LNCaP clone FGC (cell line): ENCODE measurements at regions not wholly inside any gene's neighbourhood (a gene's known extent, or its start where the extent isn't known, plus 50 kb on each side); places are given as distances from the start of the nearest gene placed in this dataset.
"Not testable (repeated sequence)": the region's sequence is repeated elsewhere in the genome, so short reads cannot be mapped to it uniquely, and the experiment has no call there.

Experiments
- DNase-seq: peaks from one replicate; pipeline ENCODE4 v3.0.0-alpha.2; 2011; ENCODE audit warnings: low read depth
- H3K4me3 ChIP-seq: 2 replicates; pipeline ENCODE4 v1.5.1; 2011; ENCODE audit warnings: mild to moderate bottlenecking, low read depth, low read length, control low read depth
- CTCF ChIP-seq: IDR thresholded peaks from 2 replicates; pipeline ENCODE4 v1.5.1; 2012; ENCODE audit warnings: mild to moderate bottlenecking; ENCODE audit not compliant: control insufficient read depth, insufficient read depth; ENCODE audit errors: extremely low read depth

- TF ChIP-seq CTCF = no peak
- no peak for DNase-seq
- no peak overlapping the region for H3K4me3 ChIP-seq
Measured at GRCh38 chr5:56755036-56755555, 60.3 kb upstream of the MAP3K1 start.

GRCh38 chr5:56753588-56753987 is 61.8 kb upstream of the MAP3K1 start:
- not testable (repeated sequence) for DNase-seq, H3K4me3 ChIP-seq

- TF ChIP-seq CTCF = no peak
- DNase-seq = no peak
- no peak overlapping the region for H3K4me3 ChIP-seq
Measured at GRCh38 chr5:56751572-56752313, 63.6 kb upstream of the MAP3K1 start.

DNA sequence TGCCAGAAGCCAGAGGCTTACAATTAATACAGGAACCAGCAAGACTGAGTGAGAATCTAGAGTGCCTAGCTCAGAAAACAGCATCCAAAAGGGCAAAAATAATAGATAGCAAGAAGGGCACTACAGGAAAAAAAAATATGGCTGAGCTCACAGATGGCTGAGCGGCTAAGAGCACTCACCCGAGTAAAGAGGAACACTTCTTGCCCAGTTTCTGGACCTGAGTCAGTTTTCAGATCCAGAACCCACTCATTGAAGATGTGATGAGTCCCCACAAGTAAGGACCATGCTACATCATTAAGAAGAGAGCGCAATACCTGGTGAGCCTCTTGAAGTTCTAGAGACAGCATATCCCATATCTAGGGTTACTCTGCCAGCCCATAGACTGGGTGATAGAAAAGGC is 65.5 kb upstream of the MAP3K1 start:
- no peak for TF ChIP-seq CTCF
- no peak overlapping the region for H3K4me3 ChIP-seq
- no peak for DNase-seq

- TF ChIP-seq CTCF = no peak
- H3K4me3 ChIP-seq = no peak overlapping the region
Measured at GRCh38 chr5:56746553-56747339, 68.6 kb upstream of the MAP3K1 start.

GRCh38 chr5:56745864-56746263 is 69.5 kb upstream of the MAP3K1 start:
- no peak overlapping the region for H3K4me3 ChIP-seq
- DNase-seq = no peak
- no peak for TF ChIP-seq CTCF

More at GRCh38 chr5:56746553-56747339, 68.6 kb upstream of the MAP3K1 start:
- DNase-seq = no peak

DNA sequence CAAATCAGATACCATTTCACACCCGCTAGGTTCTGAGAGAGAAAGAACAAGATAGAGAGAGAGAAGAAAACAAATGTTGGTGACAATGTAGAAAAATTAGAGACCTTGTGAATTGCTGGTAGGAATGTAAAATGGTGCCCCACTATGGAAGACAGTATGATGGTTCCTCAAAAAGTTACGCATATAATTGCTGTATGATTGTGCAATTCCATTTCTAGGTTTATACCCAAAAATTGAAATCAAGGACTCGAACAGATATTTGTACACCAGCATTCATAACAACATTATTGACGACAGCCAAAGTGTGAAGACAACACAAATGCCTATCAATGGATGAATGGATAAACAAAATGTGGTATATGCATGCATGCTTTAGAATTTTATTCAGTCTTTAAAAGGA is 74.5 kb upstream of the MAP3K1 start:
- TF ChIP-seq CTCF = no peak
- DNase-seq = no peak

More for the DNA sequence above, 74.5 kb upstream of the MAP3K1 start:
- H3K4me3 ChIP-seq = no peak overlapping the region
